IMR-90 (cell line): ENCODE measurements at regions not wholly inside any gene's neighbourhood (a gene's known extent, or its start where the extent isn't known, plus 50 kb on each side); places are given as distances from the start of the nearest gene placed in this dataset.

Source experiments
- ATAC-seq: fragments of 200-7000 bp; cut with Tn5 transposase; 2 replicates; pipeline ENCODE4 v1.9.1; 2020; ENCODE audit warnings: low read depth, mild to moderate bottlenecking, moderate library complexity
- BruUV-seq: library from RNA; stranded (reverse); fragments of 400-500 nt; replicated peaks from 2 replicates; lab custom pipeline; 2021; lab: Mats Ljungman, UMichigan
- CTCF ChIA-PET: fragments of 300-600 bp; formaldehyde crosslinking; extraction: SDS; loops from one replicate; lab custom pipeline; 2021; ENCODE audit warnings: antibody characterized with exemption; lab: Yijun Ruan, JAX
- POLR2A ChIA-PET: fragments of 300-600 bp; sonication (Branson Sonifier 250); formaldehyde crosslinking; loops from one replicate; lab custom pipeline; 2022; ENCODE audit warnings: antibody characterized with exemption; ENCODE audit not compliant: unreplicated experiment; lab: Charles Lee
- DNase-seq: peaks from one replicate; pipeline ENCODE4 v3.0.0; 2013
- H2AFZ ChIP-seq: replicated peaks from 2 replicates; pipeline ENCODE3; 2013; ENCODE audit warnings: low read length, mild to moderate bottlenecking; ENCODE audit not compliant: poor library complexity
- H2AK5ac ChIP-seq: 2 replicates; pipeline ENCODE4 v1.6.1; 2013; ENCODE audit warnings: low read depth, low read length, inconsistent platforms
- H2AK9ac ChIP-seq: replicated peaks from 2 replicates; pipeline ENCODE3; 2013; ENCODE audit warnings: mild to moderate bottlenecking, low read depth, low read length, moderate library complexity; ENCODE audit not compliant: poor library complexity
- H2BK120ac ChIP-seq: 2 replicates; pipeline ENCODE4 v1.6.1; 2013; ENCODE audit warnings: low read depth, low read length, inconsistent platforms
- H2BK15ac ChIP-seq: 3 replicates; pipeline ENCODE4 v1.6.1; 2013; ENCODE audit warnings: low read depth, low read length, inconsistent platforms
- H2BK20ac ChIP-seq: 2 replicates; pipeline ENCODE4 v1.6.1; 2013; ENCODE audit warnings: low read depth, mild to moderate bottlenecking, inconsistent platforms, low read length, moderate library complexity
- H2BK5ac ChIP-seq: 2 replicates; pipeline ENCODE4 v1.6.1; 2013; ENCODE audit warnings: mild to moderate bottlenecking, low read depth, low read length, inconsistent platforms; ENCODE audit not compliant: poor library complexity, severe bottlenecking
- H3K14ac ChIP-seq: replicated peaks from 2 replicates; pipeline ENCODE4 v1.6.1; 2013; ENCODE audit warnings: low read depth, low read length, inconsistent platforms
- H3K18ac ChIP-seq: 2 replicates; pipeline ENCODE4 v1.6.1; 2013; ENCODE audit warnings: low read depth, low read length, control low read depth
- H3K23ac ChIP-seq: 2 replicates; pipeline ENCODE4 v1.6.1; 2013; ENCODE audit warnings: low read depth, low read length, inconsistent platforms
- H3K27ac ChIP-seq: 2 replicates; pipeline ENCODE4 v1.5.1; 2013; ENCODE audit warnings: mild to moderate bottlenecking, control low read depth, low read length; ENCODE audit not compliant: insufficient read depth
- H3K27me3 ChIP-seq: 2 replicates; pipeline ENCODE4 v1.6.1; 2013; ENCODE audit warnings: low read length; ENCODE audit not compliant: control insufficient read depth, insufficient read depth
- H3K36me3 ChIP-seq: 2 replicates; pipeline ENCODE4 v1.6.1; 2013; ENCODE audit warnings: low read length, mixed read lengths; ENCODE audit not compliant: control insufficient read depth, insufficient read depth
- H3K4ac ChIP-seq: 2 replicates; pipeline ENCODE4 v1.6.1; 2013; ENCODE audit warnings: low read depth, low read length, inconsistent platforms
- H3K4me1 ChIP-seq: 2 replicates; pipeline ENCODE4 v1.6.1; 2013; ENCODE audit warnings: low read length, mixed read lengths; ENCODE audit not compliant: control insufficient read depth, insufficient read depth
- H3K4me2 ChIP-seq: 2 replicates; pipeline ENCODE4 v1.6.1; 2013; ENCODE audit warnings: low read depth, mild to moderate bottlenecking, control low read depth, low read length, moderate library complexity
- H3K4me3 ChIP-seq: 2 replicates; pipeline ENCODE4 v1.5.1; 2013; ENCODE audit warnings: low read depth, mild to moderate bottlenecking, control low read depth, low read length, moderate library complexity; ENCODE audit not compliant: insufficient read depth
- H3K56ac ChIP-seq: 2 replicates; pipeline ENCODE4 v1.6.1; 2013; ENCODE audit warnings: low read length, inconsistent platforms; ENCODE audit not compliant: insufficient read depth; ENCODE audit errors: extremely low read depth
- H3K79me1 ChIP-seq, 2 experiments: 2 replicates each; pipeline ENCODE4 v1.6.1; 2013; ENCODE audit warnings: low read length in 2 of 2, inconsistent platforms in 1 of 2, low read depth in 1 of 2
- H3K9ac ChIP-seq: 2 replicates; pipeline ENCODE4 v1.6.1; 2013; ENCODE audit warnings: low read depth, low read length, control low read depth
- H3K9me1 ChIP-seq: 2 replicates; pipeline ENCODE4 v1.6.1; 2013; ENCODE audit warnings: low read length, inconsistent platforms; ENCODE audit not compliant: insufficient read depth
- H3K9me3 ChIP-seq: 2 replicates; pipeline ENCODE4 v1.6.1; 2013; ENCODE audit warnings: low read length; ENCODE audit not compliant: control insufficient read depth, insufficient read depth
- H4K20me1 ChIP-seq: 2 replicates; pipeline ENCODE4 v1.6.1; 2013; ENCODE audit warnings: low read length, inconsistent platforms; ENCODE audit not compliant: insufficient read depth
- H4K5ac ChIP-seq: 2 replicates; pipeline ENCODE4 v1.6.1; 2013; ENCODE audit warnings: mild to moderate bottlenecking, low read depth, low read length, control low read depth
- H4K8ac ChIP-seq, 2 experiments: 2 replicates each; pipeline ENCODE4 v1.6.1; 2013; ENCODE audit warnings: low read depth in 2 of 2, low read length in 2 of 2, control low read depth in 1 of 2, inconsistent platforms in 1 of 2
- H4K91ac ChIP-seq: 2 replicates; pipeline ENCODE4 v1.6.1; 2013; ENCODE audit warnings: low read depth, low read length, inconsistent platforms; ENCODE audit not compliant: insufficient read depth
- BHLHE40 ChIP-seq: fragments of 150-350 bp; IDR thresholded peaks from 2 replicates; pipeline ENCODE4 v1.6.1; 2016; ENCODE audit warnings: mild to moderate bottlenecking, low read depth, low read length
- CEBPB ChIP-seq: IDR thresholded peaks from 2 replicates; pipeline ENCODE4 v1.6.1; 2012; ENCODE audit warnings: low read depth, low read length, improper control_type of control experiment
- CHD1 ChIP-seq: IDR thresholded peaks from 2 replicates; pipeline ENCODE4 v1.6.1; 2012; ENCODE audit warnings: low read depth, low read length, improper control_type of control experiment
- ELK1 ChIP-seq: fragments of 150-350 bp; IDR thresholded peaks from 2 replicates; pipeline ENCODE4 v1.6.1; 2016; ENCODE audit warnings: low read depth, mild to moderate bottlenecking, low read length, moderate library complexity, borderline replicate concordance
- FOS ChIP-seq: fragments of 150-350 bp; IDR thresholded peaks from 2 replicates; pipeline ENCODE4 v1.6.1; 2016; ENCODE audit warnings: low read depth, low read length
- MAFK ChIP-seq: IDR thresholded peaks from 2 replicates; pipeline ENCODE4 v1.6.1; 2012; ENCODE audit warnings: low read depth, low read length, improper control_type of control experiment
- MAZ ChIP-seq: IDR thresholded peaks from 2 replicates; pipeline ENCODE4 v1.6.1; 2012; ENCODE audit warnings: low read depth, mild to moderate bottlenecking, low read length, improper control_type of control experiment, moderate library complexity, borderline replicate concordance
- NFE2L2 ChIP-seq: fragments of 150-350 bp; IDR thresholded peaks from 2 replicates; pipeline ENCODE4 v1.6.1; 2016; ENCODE audit warnings: low read depth, mild to moderate bottlenecking, low read length
- RAD21 ChIP-seq: IDR thresholded peaks from 2 replicates; pipeline ENCODE4 v1.6.1; 2012; ENCODE audit warnings: low read length, improper control_type of control experiment
- RCOR1 ChIP-seq: IDR thresholded peaks from 2 replicates; pipeline ENCODE4 v1.6.1; 2012; ENCODE audit warnings: mild to moderate bottlenecking, low read length, improper control_type of control experiment; ENCODE audit not compliant: insufficient replicate concordance
- RFX5 ChIP-seq: IDR thresholded peaks from 2 replicates; pipeline ENCODE4 v1.8.0; 2012; ENCODE audit warnings: low read depth, mild to moderate bottlenecking, low read length, moderate library complexity
- SMC3 ChIP-seq: fragments of 150-350 bp; IDR thresholded peaks from 2 replicates; pipeline ENCODE4 v1.6.1; 2016; ENCODE audit warnings: low read depth, mild to moderate bottlenecking, antibody characterized with exemption, low read length, moderate library complexity
- USF2 ChIP-seq: fragments of 150-350 bp; IDR thresholded peaks from 2 replicates; pipeline ENCODE4 v1.6.1; 2017; ENCODE audit warnings: mild to moderate bottlenecking, antibody characterized with exemption, low read length, low read depth
- WGBS, 2 experiments: methylation state at CpG; one replicate each; pipeline versions ENCODE4 v1.1.5 to v1.1.7; 2013; ENCODE audit warnings: missing lambda C conversion rate in 2 of 2; ENCODE audit not compliant: insufficient read length in 1 of 2; ENCODE audit errors: extremely low coverage in 2 of 2; 5-methylcytosine and 5-hydroxymethylcytosine counted together
- dilution Hi-C: fragments of 300-500 bp; cut with HindIII; formaldehyde crosslinking; loops from one replicate; pipeline ENCODE4 v1.14.3; 2018; ENCODE audit warnings: low sequenced_read_pairs; ENCODE audit not compliant: unreplicated experiment
- in situ Hi-C: fragments of 300-500 bp; cut with MboI; formaldehyde crosslinking; loops from 3 replicates; pipeline ENCODE4 v1.14.3; 2019; ENCODE audit warnings: low sequenced_read_pairs, inconsistent platforms, mixed read lengths
- intact Hi-C: fragments of 100-400 bp; cut with micrococcal nuclease; formaldehyde crosslinking; loops from 2 replicates; pipeline ENCODE4 v1.10.0; 2022

- H3K27ac ChIP-seq: no peak overlapping the region
- 0 out of 2 replicates have a peak, but pooled peaks cover 1% of the 10 kb centered on the region for H3K27me3 ChIP-seq
- no peaks in the 10 kb centered on the region for H3K79me1 ChIP-seq
- no peak overlapping the region for H2AFZ ChIP-seq
- H4K5ac ChIP-seq: no peak overlapping the region
- H3K4ac ChIP-seq: no peak overlapping the region
- H4K91ac ChIP-seq: no peak overlapping the region
- intact Hi-C loops (no loop called here), dilution Hi-C loops (no loop called here), in situ Hi-C loops (no loop called here)
- H2BK20ac ChIP-seq: no peak overlapping the region
- no peaks in the 10 kb centered on the region for H3K36me3 ChIP-seq
- H3K18ac ChIP-seq: no peak overlapping the region
- POLR2A ChIA-PET: no interaction called here
- ATAC-seq (no peak), DNase-seq (no peak)
- no peak overlapping the region for H2BK5ac ChIP-seq
- no peak overlapping the region for H3K56ac ChIP-seq
- H3K9ac ChIP-seq: no peak overlapping the region
- H3K9me3 ChIP-seq: no peaks in the 10 kb centered on the region
- no CpG with 5 or more reads among the region's 1 CpG for WGBS, 2 experiments
- H2AK9ac ChIP-seq: no peak overlapping the region
- H2AK5ac ChIP-seq: no peak overlapping the region
- H3K4me2 ChIP-seq: no peak overlapping the region
- no peaks in the 10 kb centered on the region for H3K4me1 ChIP-seq
- no peak overlapping the region for H4K8ac ChIP-seq
- H3K4me3 ChIP-seq: no peak overlapping the region
- no peaks in the 10 kb centered on the region for H3K9me1 ChIP-seq
- no TSS peak for BruUV-seq
- TF ChIP-seq ELK1: no peak
- no peak for TF ChIP-seq RCOR1
- no peak for TF ChIP-seq USF2
- TF ChIP-seq MAFK: no peak
- TF ChIP-seq CHD1: no peak
- no peak for TF ChIP-seq FOS
- no peak for TF ChIP-seq RAD21
- no peak for TF ChIP-seq RFX5
- TF ChIP-seq SMC3: no peak
- no peak for TF ChIP-seq BHLHE40
- no peak for TF ChIP-seq NFE2L2
- no peak for TF ChIP-seq CEBPB
- no peak for TF ChIP-seq MAZ
- no peaks in the 10 kb centered on the region for H4K20me1 ChIP-seq
- H3K14ac ChIP-seq: no peak overlapping the region
- CTCF ChIA-PET: no interaction called here
- H2BK15ac ChIP-seq: no peak overlapping the region
- no peak overlapping the region for H2BK120ac ChIP-seq
- H3K23ac ChIP-seq: no peak overlapping the region
Measured at GRCh38 chr13:76594435-76594834, 291.8 kb downstream of the KCTD12 start.
